GDM1 (cell line): ENCODE measurements at regions not wholly inside any gene's neighbourhood (a gene's known extent, or its start where the extent isn't known, plus 50 kb on each side); places are given as distances from the start of the nearest gene placed in this dataset.
"Not testable (repeated sequence)": the region's sequence is repeated elsewhere in the genome, so short reads cannot be mapped to it uniquely, and the experiment has no call there.

Source experiments
- DNase-seq: peaks from one replicate; lab custom pipeline; 2025; lab: John Stamatoyannopoulos, UW

DNA sequence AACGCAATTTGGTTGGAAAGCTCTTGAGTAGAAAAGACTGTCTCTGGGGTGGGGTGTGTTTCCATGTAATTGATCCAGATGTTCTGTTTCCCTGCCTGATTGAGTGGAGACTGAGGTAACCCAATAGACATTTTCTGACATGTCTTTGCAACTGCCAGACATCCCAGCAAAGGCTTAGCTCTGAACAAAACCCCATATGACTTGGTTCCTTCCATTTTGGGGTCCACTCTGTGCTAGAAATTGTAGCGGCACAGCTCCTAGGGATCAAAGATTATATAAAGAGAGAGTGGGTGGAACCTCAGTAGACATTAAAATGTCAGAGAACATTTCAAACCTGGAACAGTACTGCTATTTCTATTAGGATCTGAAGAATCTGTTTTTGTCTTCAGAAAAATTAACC lies 189.3 kb downstream of the EDN1 start:
- no peak for DNase-seq

DNA sequence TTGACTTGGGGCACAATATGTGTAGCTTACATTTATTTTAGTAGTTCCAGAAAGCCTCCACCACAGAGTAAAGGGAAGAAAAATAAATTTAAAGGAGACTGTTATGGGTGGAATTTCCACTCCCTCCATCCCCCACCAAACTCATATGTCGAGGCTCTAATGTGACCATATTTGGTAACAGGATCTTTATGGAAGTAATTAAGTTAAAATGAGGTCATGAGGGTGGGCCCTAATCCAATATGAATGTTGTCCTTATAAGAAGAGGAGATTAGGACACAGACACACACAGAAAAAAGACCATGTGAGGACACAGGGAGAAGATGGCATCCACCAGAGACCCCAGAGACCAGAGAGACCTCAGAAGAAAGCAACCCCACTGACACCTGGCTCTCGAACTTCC lies 189.7 kb downstream of the EDN1 start:
- DNase-seq = no peak

DNA sequence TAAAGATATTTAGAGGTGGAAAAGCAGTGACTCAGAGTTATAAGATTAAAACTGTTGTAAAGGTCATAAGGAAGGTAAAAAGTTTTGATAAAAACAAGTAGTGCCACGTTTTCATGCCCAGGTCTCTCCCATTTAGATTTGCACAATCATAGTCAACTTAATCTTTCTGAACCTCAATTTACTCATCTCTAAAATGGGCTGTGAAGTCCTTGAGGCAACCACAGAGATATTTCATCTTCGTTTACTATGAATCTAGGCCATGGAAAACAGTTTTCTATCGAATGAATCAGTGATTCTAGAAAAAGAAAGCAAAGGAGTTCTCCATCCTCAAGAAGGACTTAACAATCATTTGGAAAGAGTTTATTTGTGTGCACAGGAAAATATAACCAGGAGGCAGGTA lies 190.2 kb downstream of the EDN1 start:
- DNase-seq = no peak

DNA sequence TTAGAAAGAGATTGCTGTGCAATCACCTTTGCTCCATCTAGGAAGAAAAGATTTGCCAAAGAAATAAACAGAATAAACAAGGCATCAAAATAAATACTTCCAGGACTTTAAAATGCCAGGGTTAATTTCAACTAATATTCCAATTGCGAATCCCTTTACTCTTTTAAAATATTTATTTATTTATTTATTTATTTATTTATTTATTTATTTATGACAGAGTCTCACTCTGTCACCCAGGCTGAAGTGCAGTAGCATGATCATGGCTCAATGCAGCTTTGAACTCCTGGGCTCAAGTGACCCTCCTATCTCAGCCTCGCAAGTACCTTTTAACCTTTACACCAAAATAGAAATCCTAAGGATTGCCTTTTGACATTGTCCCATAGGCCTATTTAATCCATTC lies 191.1 kb downstream of the EDN1 start:
- no peak for DNase-seq

DNA sequence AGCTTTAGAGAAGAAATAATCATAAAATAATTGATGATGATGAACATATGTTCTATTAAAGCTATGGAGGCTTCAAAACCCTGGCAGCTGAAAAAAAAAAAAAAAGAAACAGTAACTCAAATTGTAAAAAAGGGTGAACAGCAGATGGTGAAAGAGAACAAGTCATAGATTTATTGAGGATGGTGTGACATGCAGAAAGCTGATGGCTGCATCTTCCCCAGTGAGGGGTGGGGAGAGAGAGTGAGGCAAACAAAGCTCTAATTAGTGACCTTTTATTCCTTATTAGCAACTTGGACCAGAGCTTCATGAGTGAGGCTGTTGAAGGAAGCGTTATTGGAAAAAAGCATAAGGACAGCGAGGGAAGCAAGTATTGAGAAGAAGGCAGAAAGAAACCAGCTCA lies 191.7 kb downstream of the EDN1 start:
- DNase-seq = no peak

DNA sequence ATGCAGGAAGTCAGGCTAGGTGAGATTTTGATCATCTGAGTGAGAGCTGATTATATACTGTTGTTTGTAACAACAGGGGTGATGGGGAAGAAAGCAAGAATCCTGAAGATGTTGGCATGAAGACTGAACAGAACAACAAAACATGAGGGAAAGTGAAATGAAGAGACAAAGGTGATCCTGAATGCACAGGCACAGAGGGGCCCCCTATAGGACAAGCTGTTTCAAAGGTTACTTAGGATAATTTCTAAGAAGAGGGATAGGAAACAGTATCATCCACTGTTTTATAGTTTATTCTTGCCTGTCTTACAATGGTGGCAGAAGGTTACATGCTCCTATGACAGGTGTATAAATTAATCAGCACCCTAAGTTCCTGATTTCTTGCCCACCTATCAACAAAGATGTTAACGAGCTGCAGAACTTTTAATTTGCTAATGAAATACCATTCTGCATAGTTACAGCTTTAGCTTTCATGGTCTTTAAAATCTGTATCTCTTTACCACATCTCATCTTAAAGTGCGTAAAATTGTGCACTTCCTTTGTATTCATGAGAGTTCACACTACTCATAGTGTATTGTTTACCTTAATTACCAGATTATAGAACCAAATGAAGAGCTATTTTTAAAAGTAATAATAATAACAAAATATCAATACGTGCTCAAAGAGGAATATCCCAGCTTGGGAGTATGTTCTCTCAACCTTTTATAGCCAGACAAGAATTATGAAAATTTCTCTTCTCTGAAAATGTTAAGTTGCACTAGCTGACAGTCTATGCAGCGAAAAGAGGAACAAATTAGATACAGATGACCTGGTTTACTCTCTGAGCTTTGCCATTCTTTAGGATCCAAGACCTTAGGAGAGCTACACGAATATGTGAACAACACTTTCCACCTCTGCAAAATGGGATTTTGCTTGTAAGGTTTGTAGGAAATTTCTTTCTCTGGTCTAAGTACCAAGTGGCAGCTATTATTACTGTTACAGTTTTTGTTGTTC lies 192.5 kb downstream of the EDN1 start:
- no peak for DNase-seq

DNA sequence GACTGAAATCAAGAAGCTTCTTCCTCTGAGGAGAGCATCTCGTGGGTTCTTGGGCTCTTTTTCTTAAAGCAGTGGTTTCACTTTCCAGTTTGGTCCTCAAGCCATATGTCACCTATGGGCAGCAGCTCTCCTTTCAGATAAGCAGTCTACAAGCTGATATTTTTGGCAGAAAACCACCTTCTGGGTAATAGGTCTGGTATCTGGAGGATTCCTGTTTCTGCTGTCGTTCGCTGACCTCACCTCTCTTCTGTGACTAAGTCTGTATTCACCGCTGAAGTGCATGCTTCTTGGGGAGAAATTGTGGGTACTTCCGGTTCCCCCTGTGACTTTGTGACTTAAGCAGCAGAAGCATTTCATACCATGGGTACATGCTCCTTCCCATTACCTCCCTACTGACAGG lies 193.6 kb downstream of the EDN1 start:
- no peak for DNase-seq

DNA sequence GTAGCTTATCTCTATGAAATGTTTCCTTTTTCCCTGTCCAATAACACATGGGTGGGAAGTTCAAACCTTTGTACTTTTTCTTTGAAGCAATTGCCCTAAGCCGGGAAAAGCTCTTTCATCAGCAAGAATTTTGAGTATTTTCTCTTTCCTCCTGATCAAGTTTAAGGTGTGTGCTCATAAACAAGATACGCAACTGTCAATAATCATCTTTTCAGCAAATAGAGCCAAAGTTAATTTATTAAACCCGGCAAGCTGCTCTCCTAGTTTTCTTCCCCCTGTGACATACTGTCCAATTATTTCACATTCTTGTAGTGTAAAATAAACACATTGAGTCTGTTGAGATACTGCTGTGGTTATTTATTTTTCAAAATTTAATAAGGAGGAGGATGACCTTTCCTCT lies 194.4 kb downstream of the EDN1 start:
- DNase-seq = no peak

DNA sequence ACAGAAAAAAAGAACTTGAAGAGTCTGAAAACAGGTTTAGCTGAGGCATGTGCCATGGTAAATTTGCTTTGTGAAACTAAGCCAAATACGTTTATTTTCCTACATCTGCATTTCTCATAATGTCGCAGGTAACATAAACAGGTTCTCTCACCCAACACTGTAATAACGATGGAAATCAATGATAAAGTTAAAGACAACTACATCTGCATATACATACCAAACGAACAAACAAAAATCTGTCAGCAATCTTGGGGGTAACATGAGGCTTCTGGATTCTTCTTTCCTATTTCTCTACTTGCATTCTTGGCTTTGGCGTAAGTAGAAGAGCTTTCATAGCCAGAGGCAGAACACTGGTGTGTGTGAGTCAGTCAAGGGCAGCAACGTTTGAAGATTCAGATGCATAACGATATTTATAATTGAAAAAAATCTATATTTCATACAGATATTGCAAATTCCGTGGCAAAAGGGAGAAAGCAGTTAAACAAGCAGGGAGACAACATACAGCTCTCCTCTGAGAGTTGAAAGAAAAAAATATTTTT lies 195.1 kb downstream of the EDN1 start:
- no peak for DNase-seq

DNA sequence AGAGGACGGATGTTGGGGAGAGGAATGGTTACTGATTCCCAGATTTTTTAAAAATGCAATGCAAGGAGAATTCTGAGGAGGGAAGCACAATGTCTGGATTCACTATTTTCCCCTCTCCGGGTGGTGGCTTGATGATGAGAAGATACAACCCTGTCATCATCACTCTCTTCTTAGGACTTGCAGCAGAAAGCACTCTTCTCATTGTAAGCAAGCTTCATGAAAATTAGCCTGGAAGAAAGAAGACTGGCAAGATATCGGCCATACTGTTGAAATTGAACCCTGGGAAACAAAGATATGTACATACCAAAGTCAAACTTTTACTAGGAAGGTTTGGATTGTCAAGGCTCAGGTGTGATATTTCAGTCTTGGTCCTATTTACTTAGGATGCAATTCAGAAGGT lies 195.7 kb downstream of the EDN1 start:
- no peak for DNase-seq

DNA sequence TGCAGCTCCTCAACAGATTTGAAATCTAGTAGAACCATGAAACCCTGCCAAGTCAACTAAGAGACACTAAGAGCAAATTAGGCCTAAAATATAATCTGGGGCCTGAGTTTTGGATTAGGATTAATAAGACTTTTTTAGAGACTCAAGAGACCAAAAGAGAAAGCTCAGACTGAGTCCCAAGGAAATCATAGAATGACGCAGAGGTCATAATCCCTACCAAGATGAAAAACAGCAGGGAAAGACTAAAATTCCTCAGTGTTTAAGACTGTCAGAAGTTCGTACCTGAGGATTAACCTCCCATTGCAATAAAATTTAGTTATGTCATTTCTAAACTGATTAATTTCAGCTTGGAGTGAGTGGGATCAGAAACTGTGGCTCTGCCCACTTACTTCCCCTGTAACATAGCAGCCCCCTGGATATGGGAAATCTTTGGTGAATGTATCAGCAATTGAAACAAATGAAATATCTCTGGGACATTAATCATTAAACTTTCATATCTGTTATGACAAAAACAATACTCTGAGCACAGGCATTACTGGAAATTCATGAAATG lies 200.3 kb downstream of the EDN1 start:
- no peak for DNase-seq

DNA sequence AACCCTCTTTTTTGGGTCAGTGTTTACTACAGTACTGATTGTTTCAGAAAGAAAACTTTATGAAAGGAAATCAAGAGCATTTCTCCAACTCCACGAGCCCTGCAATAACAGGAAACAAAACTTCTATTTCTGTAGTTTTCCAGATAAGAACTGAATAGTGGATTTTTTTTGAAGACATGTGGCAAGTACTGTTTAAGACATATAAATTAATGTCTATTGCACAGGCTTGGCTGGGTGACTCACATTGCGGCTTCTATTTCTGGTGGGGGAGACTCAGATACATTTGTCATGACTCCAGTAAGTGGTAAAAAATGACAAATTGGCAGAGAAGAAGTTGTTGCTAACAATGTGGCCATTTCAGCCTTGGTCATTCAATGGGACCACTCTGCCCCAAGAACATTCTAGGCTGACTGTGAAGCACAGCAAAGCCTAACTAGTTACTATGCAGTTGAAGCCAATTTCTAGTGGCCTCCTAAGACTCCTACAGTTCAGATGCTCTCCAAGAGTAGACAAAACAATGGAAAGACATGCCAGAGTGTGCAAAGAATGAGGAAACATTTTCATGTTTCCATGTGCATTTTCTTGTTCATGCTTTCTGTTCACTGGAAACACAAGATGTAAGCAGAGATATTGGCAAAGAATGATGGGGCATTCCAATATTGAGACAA lies 200.9 kb downstream of the EDN1 start:
- peak; percentile 40 for DNase-seq

DNA sequence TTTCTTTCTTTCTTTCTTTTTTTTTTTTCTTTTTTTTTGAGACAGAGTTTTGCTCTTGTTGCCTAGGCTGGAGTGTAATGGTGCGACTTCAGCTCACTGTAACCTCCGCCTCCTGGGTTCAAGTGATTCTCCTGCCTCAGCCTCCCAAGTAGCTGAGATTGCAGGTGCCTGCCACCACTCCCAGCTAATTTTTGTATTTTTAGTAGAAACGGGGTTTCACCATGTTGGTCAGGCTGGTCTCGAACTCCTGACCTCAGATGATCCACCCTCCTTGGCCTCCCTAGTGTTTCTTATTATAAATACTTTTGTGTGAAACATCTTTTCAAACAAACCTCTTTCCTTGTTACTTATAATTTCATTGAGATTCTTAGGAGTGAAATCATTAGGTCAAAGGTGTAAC lies 202.8 kb downstream of the EDN1 start:
- DNase-seq = not testable (repeated sequence)

DNA sequence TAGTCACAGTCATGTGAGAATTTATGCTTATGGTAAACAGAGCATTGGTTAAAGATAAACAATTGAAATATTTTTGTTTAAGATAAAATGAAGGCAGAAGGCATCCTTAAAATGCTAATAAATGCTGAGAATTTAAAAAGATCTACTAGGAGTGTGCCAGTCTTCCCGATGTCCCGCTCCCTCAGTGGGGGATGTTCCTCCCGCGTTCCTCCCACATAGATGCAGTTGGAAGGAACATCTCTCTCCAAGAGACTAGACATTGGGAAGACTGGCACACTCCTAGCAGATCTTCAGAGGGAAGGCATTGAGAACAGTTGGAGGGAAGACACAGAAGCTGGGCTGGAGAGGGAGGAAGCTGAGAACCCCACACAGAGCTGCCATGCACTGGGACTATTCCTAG lies 203.3 kb downstream of the EDN1 start:
- DNase-seq = no peak

DNA sequence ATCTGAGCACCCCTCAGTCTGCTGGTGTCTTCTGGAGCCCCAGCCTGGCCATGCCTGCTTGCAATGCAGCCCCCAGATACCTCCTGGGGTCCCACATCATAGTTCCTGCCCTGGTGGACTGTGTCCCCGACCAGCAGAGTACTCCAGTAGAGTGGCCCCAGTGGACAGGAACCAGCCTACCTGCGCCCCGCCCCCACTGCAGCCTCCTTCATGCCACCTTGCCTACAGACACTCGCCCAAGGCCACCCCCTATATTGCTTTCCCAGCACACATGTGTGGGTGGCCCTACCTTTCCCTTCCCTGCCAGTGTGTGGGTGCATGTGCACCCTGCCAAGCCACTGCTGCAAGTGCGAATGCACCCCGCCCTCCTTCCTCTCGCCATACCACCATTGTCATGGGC lies 204.0 kb downstream of the EDN1 start:
- no peak for DNase-seq

DNA sequence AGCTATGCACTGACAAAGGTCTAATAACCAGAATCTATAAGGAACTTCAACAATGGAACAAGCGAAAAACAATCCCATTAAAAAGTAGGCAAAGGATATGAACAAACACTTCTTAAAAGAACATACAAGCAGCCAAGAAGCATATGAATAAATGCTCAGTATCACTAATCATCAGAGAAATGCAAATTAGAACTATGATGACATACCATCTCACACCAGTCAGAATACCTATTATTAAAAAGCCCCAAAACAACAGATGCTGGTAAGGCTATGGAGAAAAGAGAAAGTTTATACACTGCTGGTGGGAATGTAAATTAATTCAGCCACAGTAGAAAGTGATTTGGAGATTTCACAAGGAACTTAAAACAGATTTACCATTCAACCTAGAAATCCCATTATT lies 211.8 kb downstream of the EDN1 start:
- no peak for DNase-seq

DNA sequence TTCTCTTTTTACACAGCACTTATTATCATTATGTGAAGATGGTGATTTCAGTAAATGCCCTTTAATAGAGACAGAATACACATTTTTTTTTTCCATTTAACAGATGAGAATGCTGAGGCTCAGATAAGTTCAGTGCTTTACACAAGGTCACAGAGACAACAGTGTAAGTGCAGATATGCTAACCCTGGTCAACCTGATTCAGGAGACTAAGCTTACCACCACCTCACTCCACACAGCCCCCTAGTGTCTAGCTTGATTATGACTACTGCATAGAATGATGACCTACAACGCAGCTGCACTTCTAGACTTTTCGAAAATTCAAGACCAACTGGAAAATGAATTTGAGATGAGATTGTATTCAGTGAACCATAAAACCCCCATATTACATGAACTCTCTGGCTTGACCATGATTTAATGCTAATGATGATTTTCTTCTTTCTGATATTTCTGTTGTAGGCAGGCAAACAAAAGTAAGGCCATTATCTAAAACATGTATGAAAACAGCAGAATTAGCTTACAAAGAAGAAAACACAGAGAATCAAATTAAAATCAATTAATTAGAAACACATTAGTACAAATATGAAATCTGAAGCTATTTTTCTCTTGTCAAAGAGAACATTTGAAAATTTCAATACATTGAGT lies 212.1 kb upstream of the PHACTR1 start:
- peak; percentile 32 for DNase-seq

DNA sequence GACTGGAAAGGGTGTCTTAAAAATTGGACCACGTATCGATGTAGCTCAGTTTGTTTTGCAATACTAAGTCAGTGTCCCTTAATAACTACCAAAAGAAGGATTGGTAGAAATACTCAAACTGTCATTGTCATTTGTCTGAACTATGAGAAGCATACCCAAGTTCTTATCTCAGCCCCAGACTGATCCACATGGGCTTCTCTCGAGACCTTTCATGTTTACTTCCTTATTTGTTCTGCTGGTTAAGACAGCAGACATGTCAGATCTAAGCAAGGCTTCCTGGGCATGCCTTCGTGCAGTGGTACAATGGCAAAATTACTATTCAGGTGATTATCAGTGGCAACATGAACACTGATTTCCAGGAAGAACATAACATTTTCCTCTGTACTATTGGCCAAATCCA lies 211.1 kb upstream of the PHACTR1 start:
- no peak for DNase-seq

DNA sequence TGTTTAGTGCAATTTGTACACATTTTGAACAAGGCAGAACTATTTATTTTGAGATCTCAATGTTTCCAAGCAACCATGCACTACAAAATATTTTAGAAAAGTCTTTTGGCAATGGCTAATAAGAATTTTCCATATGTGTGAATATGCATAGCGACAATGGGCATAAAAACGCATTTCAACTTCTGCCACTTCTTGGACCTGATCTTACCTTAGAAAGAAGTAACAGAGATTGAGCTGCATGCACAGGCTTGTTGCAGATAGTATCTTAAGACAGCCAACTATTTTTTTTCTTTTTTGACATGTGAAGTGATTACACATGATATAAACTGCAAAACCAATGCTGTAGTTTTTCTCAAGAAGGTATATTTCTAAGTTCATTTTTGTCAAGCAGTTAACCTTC lies 210.4 kb upstream of the PHACTR1 start:
- DNase-seq = no peak

DNA sequence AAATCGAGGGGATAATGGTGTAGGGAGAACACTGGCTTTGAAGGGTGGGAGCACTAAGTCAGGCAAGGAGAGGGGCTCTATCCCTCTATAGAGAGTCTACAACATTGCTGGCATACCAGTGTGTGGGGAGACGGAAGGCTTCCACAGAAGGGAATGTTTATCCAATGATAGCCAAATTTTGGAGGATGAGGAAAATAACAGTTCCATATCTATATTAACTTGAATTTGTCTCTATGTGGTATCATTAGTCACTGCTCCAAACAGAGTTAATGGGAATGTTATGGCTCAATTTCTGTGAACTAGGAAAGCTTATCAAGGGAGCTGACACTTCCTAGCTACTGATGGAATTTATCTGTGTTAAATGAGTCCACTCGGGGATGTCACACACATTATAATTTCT lies 208.9 kb upstream of the PHACTR1 start:
- no peak for DNase-seq

DNA sequence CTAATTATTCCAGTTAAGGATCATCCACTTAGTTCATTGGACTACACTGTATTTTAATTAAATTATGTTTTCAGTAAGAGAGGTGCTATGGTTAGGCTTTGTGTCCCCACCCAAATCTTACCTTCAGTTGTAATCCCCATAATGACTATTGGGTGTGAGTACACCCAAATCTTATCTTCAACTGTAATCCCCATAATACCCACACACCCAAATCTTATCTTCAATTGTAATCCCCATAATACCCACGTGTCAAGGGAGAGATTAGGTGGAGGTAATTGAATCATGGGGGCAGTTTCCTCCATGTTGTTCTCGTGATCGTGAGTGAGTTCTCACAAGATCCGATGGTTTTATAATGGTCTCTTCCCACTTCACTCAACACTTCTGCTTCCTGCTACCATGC lies 208.0 kb upstream of the PHACTR1 start:
- no peak for DNase-seq

DNA sequence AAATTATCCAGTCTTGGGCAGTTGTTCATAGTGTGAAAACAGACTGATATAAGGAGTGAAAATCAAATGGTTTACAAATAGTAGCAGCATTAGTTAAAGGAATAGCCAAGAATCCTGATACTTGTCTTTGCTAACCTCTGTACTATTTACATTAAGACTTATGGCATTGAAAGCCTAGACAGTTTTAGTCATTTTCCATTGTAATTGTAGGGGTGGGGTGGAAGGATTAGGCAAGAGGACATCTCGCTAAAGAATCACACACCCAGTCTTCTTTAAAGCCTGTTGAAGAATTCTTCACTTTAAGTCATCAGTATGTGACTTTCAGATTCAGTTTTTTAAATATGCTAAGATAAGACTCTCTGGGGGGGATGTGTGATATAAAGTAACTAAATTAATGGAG lies 207.5 kb upstream of the PHACTR1 start:
- no peak for DNase-seq
